A549 (cell line): ENCODE measurements at regions not wholly inside any gene's neighbourhood (a gene's known extent, or its start where the extent isn't known, plus 50 kb on each side); places are given as distances from the start of the nearest gene placed in this dataset.
A peak's percentile ranks its signal among the peaks of the same experiment; 100 is the strongest.

Experiments used
- ATAC-seq, 2 experiments: fragments of 200-7000 bp in 1 of 2; fragments of >200 bp in 1 of 2; cut with Nextera tagmentation in 1 of 2; cut with Tn5 transposase in 1 of 2; 3 replicates each; pipeline versions ENCODE4 v1.8.0 to v1.9.1; 2018 to 2020; ENCODE audit warnings: mild to moderate bottlenecking in 1 of 2, moderate library complexity in 1 of 2
- CTCF ChIA-PET: fragments of 300-600 bp; sonication (Branson Sonifier 250); formaldehyde crosslinking; extraction: SDS; loops from one replicate; lab custom pipeline; 2021; ENCODE audit warnings: antibody characterized with exemption, inconsistent platforms; lab: Yijun Ruan, JAX
- POLR2A ChIA-PET: fragments of 350-600 bp; formaldehyde crosslinking; extraction: SDS; loops from one replicate; lab custom pipeline; 2021; ENCODE audit warnings: antibody characterized with exemption, inconsistent platforms; lab: Yijun Ruan, JAX
- DNase-seq, 2 experiments: peaks; one replicate each; pipeline versions ENCODE4 v3.0.0 to v3.0.0-alpha.2; 2011 to 2016; ENCODE audit warnings: low read depth in 1 of 2, low spot score in 1 of 2
- FAIRE-seq: peaks from 2 replicates; lab custom pipeline; 2011; peaks lifted over from hg19 to GRCh38; lab: Jason Lieb, UNC
- H3K27ac ChIP-seq, 2 experiments: fragments of >200 bp; sonication (Bioruptor Twin); formaldehyde crosslinking; 3 replicates each; pipeline ENCODE4 v1.5.1; 2016 to 2017
- H3K4me1 ChIP-seq: fragments of >200 bp; sonication (Bioruptor Twin); formaldehyde crosslinking; 3 replicates; pipeline ENCODE4 v1.6.1; 2016
- H3K4me2 ChIP-seq: fragments of >200 bp; sonication (Bioruptor Twin); formaldehyde crosslinking; 3 replicates; pipeline ENCODE4 v1.6.1; 2016
- H3K4me3 ChIP-seq: fragments of >200 bp; sonication (Bioruptor Twin); formaldehyde crosslinking; 3 replicates; pipeline ENCODE4 v1.5.1; 2016
- H3K9me3 ChIP-seq: fragments of >200 bp; sonication (Bioruptor Twin); formaldehyde crosslinking; 3 replicates; pipeline ENCODE4 v1.6.1; 2016
- CEBPB ChIP-seq, 2 experiments: fragments of >200 bp in 1 of 2; sonication (Bioruptor Twin) in 1 of 2; formaldehyde crosslinking in 1 of 2; IDR thresholded peaks; 2 replicates each; pipeline ENCODE4 v1.6.1; 2012 to 2016
- CHD2 ChIP-seq: fragments of 150-350 bp; IDR thresholded peaks from 2 replicates; pipeline ENCODE4 v1.6.1; 2014; ENCODE audit warnings: low read length; ENCODE audit not compliant: partially characterized antibody
- EHF ChIP-seq: fragments of 250-450 bp; sonication (Bioruptor Pico); IDR thresholded peaks from 2 replicates; pipeline ENCODE4 v1.5.0; 2020; ENCODE audit warnings: mild to moderate bottlenecking
- ELK1 ChIP-seq: fragments of 150-350 bp; IDR thresholded peaks from 2 replicates; pipeline ENCODE4 v1.6.1; 2014; ENCODE audit warnings: low read depth, mild to moderate bottlenecking, low read length
- EP300 ChIP-seq, 2 experiments: fragments of >200 bp; sonication (Bioruptor Twin); formaldehyde crosslinking; IDR thresholded peaks; 2 replicates in 1 of 2; 3 replicates in 1 of 2; pipeline ENCODE4 v1.6.1; 2016 to 2017
- FOSL2 ChIP-seq, 2 experiments: fragments of 450-650 bp in 1 of 2; fragments of >200 bp in 1 of 2; sonication (Bioruptor Twin) in 1 of 2; formaldehyde crosslinking; IDR thresholded peaks; 2 replicates each; pipeline versions ENCODE4 v1.5.0 to v1.6.1; 2016 to 2020; ENCODE audit warnings: mild to moderate bottlenecking in 1 of 2, moderate library complexity in 1 of 2
- FOXS1 ChIP-seq: fragments of 250-450 bp; sonication (Bioruptor Pico); IDR thresholded peaks from 2 replicates; pipeline ENCODE4 v1.5.0; 2020; ENCODE audit warnings: mild to moderate bottlenecking, moderate library complexity
- GATA3 ChIP-seq: IDR thresholded peaks from 2 replicates; pipeline ENCODE4 v1.6.1; 2012; ENCODE audit warnings: borderline replicate concordance
- HOXA7 ChIP-seq: fragments of 250-450 bp; sonication (Bioruptor Pico); IDR thresholded peaks from 2 replicates; pipeline ENCODE4 v1.5.0; 2020; ENCODE audit warnings: mild to moderate bottlenecking, moderate library complexity
- HOXB5 ChIP-seq: fragments of 250-450 bp; sonication (Bioruptor Pico); IDR thresholded peaks from 2 replicates; pipeline ENCODE4 v1.5.0; 2020; ENCODE audit warnings: mild to moderate bottlenecking, moderate library complexity
- JUN ChIP-seq, 2 experiments: fragments of >200 bp; sonication (Bioruptor Twin); formaldehyde crosslinking; IDR thresholded peaks; 2 replicates in 1 of 2; 3 replicates in 1 of 2; pipeline ENCODE4 v1.6.1; 2016 to 2017
- JUNB ChIP-seq: fragments of >200 bp; sonication (Bioruptor Twin); formaldehyde crosslinking; IDR thresholded peaks from 2 replicates; pipeline ENCODE4 v1.6.1; 2016
- KDM1A ChIP-seq: fragments of 200-600 bp; sonication (generic); IDR thresholded peaks from 2 replicates; pipeline ENCODE4 v1.6.1; 2016; ENCODE audit warnings: low read depth, mild to moderate bottlenecking
- MAFK ChIP-seq: fragments of 450-650 bp; IDR thresholded peaks from 2 replicates; pipeline ENCODE4 v1.6.1; 2014; ENCODE audit not compliant: partially characterized antibody
- MYC ChIP-seq: IDR thresholded peaks from 2 replicates; pipeline ENCODE4 v1.6.1; 2012; ENCODE audit warnings: mild to moderate bottlenecking, inconsistent platforms, low read length, improper control_type of control experiment, borderline replicate concordance
- NPAS2 ChIP-seq: fragments of 250-450 bp; sonication (Bioruptor Pico); IDR thresholded peaks from 2 replicates; pipeline ENCODE4 v1.8.0; 2022; ENCODE audit warnings: mild to moderate bottlenecking, moderate library complexity, borderline replicate concordance
- NR3C1 ChIP-seq: fragments of >200 bp; sonication (Bioruptor Twin); formaldehyde crosslinking; IDR thresholded peaks from 3 replicates; pipeline ENCODE4 v1.6.1; 2017
- RAD21 ChIP-seq, 2 experiments: fragments of >200 bp in 1 of 2; sonication (Bioruptor Twin) in 1 of 2; formaldehyde crosslinking in 1 of 2; IDR thresholded peaks in 1 of 2; conservative IDR thresholded peaks in 1 of 2; 2 replicates in 1 of 2; 3 replicates in 1 of 2; pipeline ENCODE4 v1.6.1; 2012 to 2018; ENCODE audit warnings: inconsistent platforms in 1 of 2
- RNF2 ChIP-seq: fragments of 200-600 bp; sonication (generic); IDR thresholded peaks from 2 replicates; pipeline ENCODE4 v1.6.1; 2016; ENCODE audit warnings: low read depth, mild to moderate bottlenecking, antibody characterized with exemption, moderate library complexity, borderline replicate concordance
- SMC3 ChIP-seq: fragments of >200 bp; sonication (Bioruptor Twin); formaldehyde crosslinking; IDR thresholded peaks from 3 replicates; pipeline ENCODE4 v1.6.1; 2018; ENCODE audit warnings: inconsistent platforms
- ZC3H11A ChIP-seq: fragments of 450-650 bp; IDR thresholded peaks from 2 replicates; pipeline ENCODE4 v1.6.1; 2014; ENCODE audit warnings: antibody characterized with exemption, mild to moderate bottlenecking
- ZSCAN20 ChIP-seq: fragments of 250-450 bp; sonication (Bioruptor Pico); IDR thresholded peaks from 2 replicates; pipeline ENCODE4 v1.8.0; 2022; ENCODE audit warnings: mild to moderate bottlenecking, moderate library complexity
- WGBS: methylation state at CpG from one replicate; pipeline ENCODE4 v1.1.6; 2017; ENCODE audit errors: missing lambda C conversion rate; 5-methylcytosine and 5-hydroxymethylcytosine counted together
- TF ChIP-seq, protein P1 (sequence below): fragments of >200 bp; sonication (Bioruptor Twin); formaldehyde crosslinking; IDR thresholded peaks from 2 replicates; pipeline ENCODE4 v1.6.1; 2016
- TF ChIP-seq, protein P2 (sequence below): IDR thresholded peaks from 2 replicates; pipeline ENCODE4 v1.6.1; 2012
- TF ChIP-seq, protein P3 (sequence below): fragments of 450-650 bp; IDR thresholded peaks from 2 replicates; pipeline ENCODE4 v1.6.1; 2014; ENCODE audit warnings: antibody characterized with exemption

DNA sequence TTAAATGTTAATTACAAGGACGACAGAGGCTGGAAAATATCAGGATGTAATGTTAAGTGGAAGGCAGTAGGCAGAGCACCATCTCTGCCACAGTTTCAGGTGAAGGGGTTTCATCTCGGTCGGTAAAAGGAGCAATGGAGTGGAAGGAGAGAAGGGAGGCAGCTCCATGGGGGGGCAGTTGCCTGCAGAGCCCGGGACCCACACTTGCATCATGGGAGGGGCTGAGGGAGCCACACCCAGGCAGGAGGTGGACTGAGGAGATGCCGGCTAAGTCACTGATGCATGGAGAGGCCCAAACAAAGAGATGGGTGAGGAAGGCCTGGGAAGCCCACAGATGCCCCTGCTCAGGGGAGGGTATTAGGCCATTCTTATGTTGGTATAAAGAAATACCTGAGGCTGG is 1470.9 kb downstream of the BRD1 start:
- Histone ChIP-seq H3K4me2 (no peak overlapping the region), H3K4me3 (no peak overlapping the region), H3K4me1 (peaks cover 34% of the 10 kb centered on the region), H3K27ac (peak overlapping the region; percentile 28 to 94; a peak in 3 of 6 replicates), H3K9me3 (no peaks in the 10 kb centered on the region)
- POLR2A ChIA-PET = interaction anchor here (0.6 kb wide), 1 partner anchor 102 kb away, joined by 3 read pairs; no protein-coding TSS in a partner anchor
- TF ChIP-seq CEBPB (IDR thresholded peaks at IDR 0.05) (no peak), HOXA7 (no peak)
- WGBS = 94% methylated on average over 5 of the region's 5 CpGs
- CTCF ChIA-PET = no interaction called here
- FAIRE-seq (no peak), DNase-seq (no peak), ATAC-seq (no peak)

- TF ChIP-seq MAFK (no peak), RAD21 (conservative IDR thresholded peaks at IDR 0.05 in 1 of 2, IDR thresholded peaks at IDR 0.05 in 1 of 2) (no peak), EP300 (IDR thresholded peaks at IDR 0.05) (no peak), HOXB5 (CRISPR knock-in tag) (peak; percentile 0; the same call in 1 of the 2 replicates), EHF (CRISPR knock-in tag) (no peak)
- WGBS = 3% methylated on average over 5 of the region's 5 CpGs
- ChIA-PET CTCF (no interaction called here), POLR2A (no interaction called here)
- no peaks in the 10 kb centered on the region for H3K9me3 ChIP-seq
- H3K4me2 ChIP-seq = peak overlapping the region; percentile 75
- peak overlapping the region; percentile 94 to 96 for H3K27ac ChIP-seq
- H3K4me1 ChIP-seq = peaks cover 35% of the 10 kb centered on the region
- peak; percentile 21 to 29 for DNase-seq
- no peak for FAIRE-seq
- ATAC-seq = peak; percentile 50 to 52; a peak in 5 of 6 replicates
- H3K4me3 ChIP-seq = no peak overlapping the region
Measured at GRCh38 chr22:48354096-48354495, 1473.6 kb downstream of the BRD1 start.

DNA sequence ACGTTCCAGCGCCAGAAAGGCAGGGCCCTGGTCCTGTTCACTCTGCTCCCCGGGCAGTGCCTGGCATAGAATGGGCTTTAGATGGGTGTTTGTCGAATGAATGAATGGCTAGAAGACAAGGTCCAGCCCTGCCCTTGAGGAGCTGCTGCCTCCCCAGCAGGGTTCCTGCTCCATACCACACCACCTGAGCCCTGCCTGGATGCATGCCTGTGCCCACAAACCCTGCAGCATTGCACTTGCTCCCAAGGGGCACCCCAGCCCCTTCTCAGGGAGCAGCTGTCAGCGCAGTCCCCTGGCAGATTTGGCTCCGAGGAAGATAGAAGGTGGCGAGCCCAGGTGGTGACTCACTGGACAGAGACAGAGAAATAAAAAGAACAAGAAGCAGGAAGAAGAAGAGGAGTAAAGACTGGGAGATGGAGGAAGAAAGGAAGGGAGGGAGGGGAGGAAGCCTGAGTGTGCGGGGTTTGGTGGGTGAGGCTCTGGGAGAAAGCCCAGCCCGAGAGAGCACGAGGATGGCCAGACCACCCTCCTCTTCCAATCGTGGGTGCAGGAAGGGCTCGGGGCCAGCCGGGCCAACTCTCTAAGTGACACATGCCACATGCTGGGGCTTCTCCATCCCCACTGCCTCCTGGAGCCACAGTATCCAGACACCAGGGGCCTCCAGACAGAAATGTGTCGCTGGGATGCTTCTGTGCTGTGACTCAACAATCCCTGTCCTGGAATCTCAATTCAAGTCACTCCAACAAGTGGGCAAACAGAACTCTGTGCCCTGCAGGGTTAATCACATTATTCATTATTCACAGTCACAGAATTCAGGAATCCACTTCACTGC is 1474.3 kb downstream of the BRD1 start:
- POLR2A ChIA-PET = no interaction called here
- peak; percentile 80 to 89 for ATAC-seq
- TF ChIP-seq HOXB5 (CRISPR knock-in tag) (peak; percentile 50; the same call in 1 of the 2 replicates), SMC3 (no peak; the same call in 2 of the 3 replicates), FOXS1 (CRISPR knock-in tag) (no peak), FOSL2 (IDR thresholded peaks at IDR 0.05) (0 out of 2 replicates have a peak, but pooled peaks have one; percentile 42), FOSL2 (CRISPR knock-in tag; IDR thresholded peaks at IDR 0.05) (peak; percentile 69), EP300 (IDR thresholded peaks at IDR 0.05) (peak; percentile 45 to 73; a peak in 2 of 5 replicates), JUNB (no peak), ZSCAN20 (CRISPR knock-in tag) (no peak), GATA3 (peak; percentile 79; the same call in 1 of the 2 replicates), RAD21 (conservative IDR thresholded peaks at IDR 0.05 in 1 of 2, IDR thresholded peaks at IDR 0.05 in 1 of 2) (peak; percentile 30 to 36; a peak in 3 of 5 replicates), JUN (IDR thresholded peaks at IDR 0.05) (peak in 1 of 2 experiments; percentile 72; a peak in 2 of 5 replicates), HOXA7 (no peak)
- TF ChIP-seq, protein P1, sequence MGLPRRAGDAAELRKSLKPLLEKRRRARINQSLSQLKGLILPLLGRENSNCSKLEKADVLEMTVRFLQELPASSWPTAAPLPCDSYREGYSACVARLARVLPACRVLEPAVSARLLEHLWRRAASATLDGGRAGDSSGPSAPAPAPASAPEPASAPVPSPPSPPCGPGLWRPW = no peak
- TF ChIP-seq, protein P2, sequence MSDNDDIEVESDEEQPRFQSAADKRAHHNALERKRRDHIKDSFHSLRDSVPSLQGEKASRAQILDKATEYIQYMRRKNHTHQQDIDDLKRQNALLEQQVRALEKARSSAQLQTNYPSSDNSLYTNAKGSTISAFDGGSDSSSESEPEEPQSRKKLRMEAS = peak; percentile 73
- TF ChIP-seq, all 56 proteins: peak for 7
- no peaks in the 10 kb centered on the region for H3K9me3 ChIP-seq
- peak overlapping the region; percentile 94 to 96 for H3K27ac ChIP-seq
- WGBS = 1% methylated on average over 10 of the region's 14 CpGs
- H3K4me1 ChIP-seq = peaks cover 35% of the 10 kb centered on the region
- FAIRE-seq (no peak), DNase-seq (peak; percentile 71 to 84)
- H3K4me2 ChIP-seq = peak overlapping the region; percentile 75
- H3K4me3 ChIP-seq = no peak overlapping the region
- CTCF ChIA-PET = interaction anchor here (1.0 kb wide), 1 partner anchor 138 kb away, joined by 3 read pairs; no protein-coding TSS in a partner anchor

DNA sequence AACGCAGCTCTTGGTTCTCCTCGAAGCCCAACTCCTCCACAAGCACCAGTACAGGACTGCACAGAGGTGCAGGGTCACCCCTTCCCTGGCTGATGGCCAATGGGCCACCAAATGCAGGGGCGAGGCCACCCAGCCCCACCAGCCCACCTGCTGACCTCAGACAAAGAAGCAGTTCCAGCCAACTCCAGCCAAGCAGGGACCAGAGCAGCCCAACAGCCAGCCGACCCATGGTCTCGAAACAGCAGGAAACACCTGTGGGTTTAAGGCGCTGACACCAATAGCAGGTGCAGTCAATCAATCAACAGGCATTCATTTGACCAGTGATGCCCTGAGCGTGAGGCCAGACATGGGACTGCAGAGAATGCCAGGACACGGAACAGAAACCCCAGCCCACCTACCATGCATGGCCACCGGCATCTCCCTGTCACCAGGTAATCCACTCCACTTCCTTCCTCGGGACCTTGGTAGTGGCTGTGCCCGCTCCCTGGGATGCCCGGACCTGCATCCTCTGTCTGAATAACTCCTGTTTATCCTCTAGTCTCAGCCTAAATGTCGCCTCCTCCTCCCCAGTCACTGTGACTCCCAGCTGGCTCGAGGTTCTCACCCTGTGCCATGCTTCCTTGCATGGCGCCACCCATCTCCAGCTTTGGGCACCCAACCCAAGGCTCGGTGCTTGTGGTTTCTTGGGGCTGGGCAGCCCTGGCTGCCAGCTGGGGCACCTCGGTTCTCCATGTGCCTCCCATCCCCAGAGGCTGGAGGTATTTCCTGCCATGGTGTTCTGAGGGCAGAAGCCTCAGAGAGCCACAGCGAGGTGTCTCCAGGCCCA is 1475.4 kb downstream of the BRD1 start:
- POLR2A ChIA-PET = no interaction called here
- ATAC-seq (no peak), DNase-seq (no peak), FAIRE-seq (no peak)
- Histone ChIP-seq H3K4me2 (peak overlapping the region; percentile 75; the same call in 2 of the 3 replicates), H3K4me3 (no peak overlapping the region), H3K4me1 (peaks cover 40% of the 10 kb centered on the region), H3K9me3 (no peaks in the 10 kb centered on the region), H3K27ac (peak overlapping the region; percentile 94 to 96)
- 96% methylated on average over 10 of the region's 18 CpGs for WGBS
- CTCF ChIA-PET = interaction anchor here (1.0 to 1.2 kb wide), 2 partner anchors 139 to 141 kb away, joined by 3 read pairs; no protein-coding TSS in a partner anchor
- TF ChIP-seq RNF2 (no peak), ZC3H11A (no peak), NPAS2 (CRISPR knock-in tag) (no peak), CHD2 (no peak), MYC (no peak), ELK1 (no peak), NR3C1 (no peak), RAD21 (conservative IDR thresholded peaks at IDR 0.05 in 1 of 2, IDR thresholded peaks at IDR 0.05 in 1 of 2) (no peak), KDM1A (no peak)
- TF ChIP-seq, protein P3, sequence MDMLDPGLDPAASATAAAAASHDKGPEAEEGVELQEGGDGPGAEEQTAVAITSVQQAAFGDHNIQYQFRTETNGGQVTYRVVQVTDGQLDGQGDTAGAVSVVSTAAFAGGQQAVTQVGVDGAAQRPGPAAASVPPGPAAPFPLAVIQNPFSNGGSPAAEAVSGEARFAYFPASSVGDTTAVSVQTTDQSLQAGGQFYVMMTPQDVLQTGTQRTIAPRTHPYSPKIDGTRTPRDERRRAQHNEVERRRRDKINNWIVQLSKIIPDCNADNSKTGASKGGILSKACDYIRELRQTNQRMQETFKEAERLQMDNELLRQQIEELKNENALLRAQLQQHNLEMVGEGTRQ = no peak
